Esophagus muscularis mucosa (tissue), 3 donors: ENCODE measurements at regions not wholly inside any gene's neighbourhood (a gene's known extent, or its start where the extent isn't known, plus 50 kb on each side); places are given as distances from the start of the nearest gene placed in this dataset.
"Not testable (repeated sequence)": the region's sequence is repeated elsewhere in the genome, so short reads cannot be mapped to it uniquely, and the experiment has no call there.

Experiments used
- CTCF ChIP-seq, 3 experiments: fragments of 200-600 bp in 2 of 3; fragments of 450-650 bp in 1 of 3; sonication (generic) in 2 of 3; IDR thresholded peaks; one replicate each; pipeline ENCODE4 v1.5.1; 2017 to 2019; ENCODE audit warnings: antibody characterized with exemption in 3 of 3, mild to moderate bottlenecking in 2 of 3, moderate library complexity in 1 of 3
- POLR2AphosphoS5 ChIP-seq, 2 donors: sonication (generic); formaldehyde crosslinking; IDR thresholded peaks; one replicate each; pipeline ENCODE4 v1.6.1; 2017; ENCODE audit warnings: antibody characterized with exemption in 2 of 2

GRCh38 chr16:88206516-88206915 lies 176.2 kb upstream of the ZNF469 start:
- TF ChIP-seq CTCF, POLR2AphosphoS5 (IDR thresholded peaks at IDR 0.05): not testable (repeated sequence)
